ENCODE measurements at regions not wholly inside any gene's neighbourhood (a gene's known extent, or its start where the extent isn't known, plus 50 kb on each side); places are given as distances from the start of the nearest gene placed in this dataset.

- Histone ChIP-seq H3K9me3 (ENCODE audit: control insufficient read depth, insufficient read depth, low read length) (no peaks in the 10 kb centered on the region), H3K4me3 (ENCODE audit: low read depth, low read length) (no peak overlapping the region), H3K27me3 (ENCODE audit: control insufficient read depth, insufficient read depth, low read length) (no peaks in the 10 kb centered on the region)
These were observed 415.7 kb upstream of the DAB1 start for GRCh38 chr1:57839526-57839925.

GRCh38 chr1:57839067-57839466 lies 415.2 kb upstream of the DAB1 start:
- no peaks in the 10 kb centered on the region for H3K9me3 ChIP-seq (ENCODE audit: control insufficient read depth, insufficient read depth, low read length)
- H3K4me3 ChIP-seq (ENCODE audit: low read depth, low read length) = no peak overlapping the region
- H3K9ac ChIP-seq (ENCODE audit: low read depth, low read length) = no peak overlapping the region
- no peaks in the 10 kb centered on the region for H3K36me3 ChIP-seq (ENCODE audit: control insufficient read depth, insufficient read depth, low read length)
- H3K4me1 ChIP-seq (ENCODE audit: control insufficient read depth, insufficient read depth, low read length) = no peaks in the 10 kb centered on the region
- H3K27me3 ChIP-seq (ENCODE audit: control insufficient read depth, insufficient read depth, low read length) = no peaks in the 10 kb centered on the region

More at GRCh38 chr1:57839526-57839925, 415.7 kb upstream of the DAB1 start:
- Histone ChIP-seq H3K36me3 (ENCODE audit: control insufficient read depth, insufficient read depth, low read length) (no peaks in the 10 kb centered on the region), H3K9ac (ENCODE audit: low read depth, low read length) (no peak overlapping the region), H3K4me1 (ENCODE audit: control insufficient read depth, insufficient read depth, low read length) (no peaks in the 10 kb centered on the region)

- H3K4me3 ChIP-seq (ENCODE audit: low read depth, low read length) = no peak overlapping the region
- no peaks in the 10 kb centered on the region for H3K36me3 ChIP-seq (ENCODE audit: control insufficient read depth, insufficient read depth, low read length)
- peaks cover 9% of the 10 kb centered on the region for H3K4me1 ChIP-seq (ENCODE audit: control insufficient read depth, insufficient read depth, low read length)
- H3K9me3 ChIP-seq (ENCODE audit: control insufficient read depth, insufficient read depth, low read length) = no peaks in the 10 kb centered on the region
- no peak overlapping the region for H3K9ac ChIP-seq (ENCODE audit: low read depth, low read length)
- H3K27me3 ChIP-seq (ENCODE audit: control insufficient read depth, insufficient read depth, low read length) = no peaks in the 10 kb centered on the region
These were observed 411.8 kb upstream of the DAB1 start for GRCh38 chr1:57835620-57836019.

- no peak overlapping the region for H3K9ac ChIP-seq (ENCODE audit: low read depth, low read length)
- H3K27me3 ChIP-seq (ENCODE audit: control insufficient read depth, insufficient read depth, low read length) = no peaks in the 10 kb centered on the region
- no peaks in the 10 kb centered on the region for H3K36me3 ChIP-seq (ENCODE audit: control insufficient read depth, insufficient read depth, low read length)
- H3K4me3 ChIP-seq (ENCODE audit: low read depth, low read length) = no peak overlapping the region
- H3K4me1 ChIP-seq (ENCODE audit: control insufficient read depth, insufficient read depth, low read length) = peaks cover 9% of the 10 kb centered on the region
- no peaks in the 10 kb centered on the region for H3K9me3 ChIP-seq (ENCODE audit: control insufficient read depth, insufficient read depth, low read length)
These were observed 409.4 kb upstream of the DAB1 start for GRCh38 chr1:57833296-57833695.

GRCh38 chr1:57832612-57833011 lies 408.8 kb upstream of the DAB1 start:
- Histone ChIP-seq H3K4me3 (ENCODE audit: low read depth, low read length) (no peak overlapping the region), H3K27me3 (ENCODE audit: control insufficient read depth, insufficient read depth, low read length) (no peaks in the 10 kb centered on the region), H3K9me3 (ENCODE audit: control insufficient read depth, insufficient read depth, low read length) (no peaks in the 10 kb centered on the region), H3K4me1 (ENCODE audit: control insufficient read depth, insufficient read depth, low read length) (peaks cover 9% of the 10 kb centered on the region), H3K9ac (ENCODE audit: low read depth, low read length) (no peak overlapping the region), H3K36me3 (ENCODE audit: control insufficient read depth, insufficient read depth, low read length) (no peaks in the 10 kb centered on the region)

- no peak overlapping the region for H3K4me3 ChIP-seq (ENCODE audit: low read depth, low read length)
- H3K9ac ChIP-seq (ENCODE audit: low read depth, low read length) = no peak overlapping the region
- H3K27me3 ChIP-seq (ENCODE audit: control insufficient read depth, insufficient read depth, low read length) = no peaks in the 10 kb centered on the region
- peaks cover 9% of the 10 kb centered on the region for H3K4me1 ChIP-seq (ENCODE audit: control insufficient read depth, insufficient read depth, low read length)
- no peaks in the 10 kb centered on the region for H3K36me3 ChIP-seq (ENCODE audit: control insufficient read depth, insufficient read depth, low read length)
- no peaks in the 10 kb centered on the region for H3K9me3 ChIP-seq (ENCODE audit: control insufficient read depth, insufficient read depth, low read length)
These were observed 407.8 kb upstream of the DAB1 start for GRCh38 chr1:57831624-57832023.

- no peaks in the 10 kb centered on the region for H3K9me3 ChIP-seq (ENCODE audit: control insufficient read depth, insufficient read depth, low read length)
- no peak overlapping the region for H3K4me3 ChIP-seq (ENCODE audit: low read depth, low read length)
- H3K27me3 ChIP-seq (ENCODE audit: control insufficient read depth, insufficient read depth, low read length) = no peaks in the 10 kb centered on the region
- H3K36me3 ChIP-seq (ENCODE audit: control insufficient read depth, insufficient read depth, low read length) = no peaks in the 10 kb centered on the region
- no peaks in the 10 kb centered on the region for H3K4me1 ChIP-seq (ENCODE audit: control insufficient read depth, insufficient read depth, low read length)
- H3K9ac ChIP-seq (ENCODE audit: low read depth, low read length) = no peak overlapping the region
These were observed 402.7 kb upstream of the DAB1 start for GRCh38 chr1:57826535-57826934.

GRCh38 chr1:57824535-57824934 lies 400.7 kb upstream of the DAB1 start:
- no peak overlapping the region for H3K4me3 ChIP-seq (ENCODE audit: low read depth, low read length)
- H3K9ac ChIP-seq (ENCODE audit: low read depth, low read length) = no peak overlapping the region
- H3K27me3 ChIP-seq (ENCODE audit: control insufficient read depth, insufficient read depth, low read length) = no peaks in the 10 kb centered on the region
- H3K4me1 ChIP-seq (ENCODE audit: control insufficient read depth, insufficient read depth, low read length) = no peaks in the 10 kb centered on the region
- H3K36me3 ChIP-seq (ENCODE audit: control insufficient read depth, insufficient read depth, low read length) = no peaks in the 10 kb centered on the region
- H3K9me3 ChIP-seq (ENCODE audit: control insufficient read depth, insufficient read depth, low read length) = no peaks in the 10 kb centered on the region

- Histone ChIP-seq H3K36me3 (ENCODE audit: control insufficient read depth, insufficient read depth, low read length) (no peaks in the 10 kb centered on the region), H3K9ac (ENCODE audit: low read depth, low read length) (no peak overlapping the region), H3K4me1 (ENCODE audit: control insufficient read depth, insufficient read depth, low read length) (no peaks in the 10 kb centered on the region), H3K9me3 (ENCODE audit: control insufficient read depth, insufficient read depth, low read length) (no peaks in the 10 kb centered on the region), H3K4me3 (ENCODE audit: low read depth, low read length) (no peak overlapping the region), H3K27me3 (ENCODE audit: control insufficient read depth, insufficient read depth, low read length) (no peaks in the 10 kb centered on the region)
These were observed 396.7 kb upstream of the DAB1 start for GRCh38 chr1:57820356-57821095.

- H3K27me3 ChIP-seq (ENCODE audit: control insufficient read depth, insufficient read depth, low read length) = no peaks in the 10 kb centered on the region
- no peaks in the 10 kb centered on the region for H3K9me3 ChIP-seq (ENCODE audit: control insufficient read depth, insufficient read depth, low read length)
- no peak overlapping the region for H3K9ac ChIP-seq (ENCODE audit: low read depth, low read length)
- no peaks in the 10 kb centered on the region for H3K4me1 ChIP-seq (ENCODE audit: control insufficient read depth, insufficient read depth, low read length)
- no peak overlapping the region for H3K4me3 ChIP-seq (ENCODE audit: low read depth, low read length)
- H3K36me3 ChIP-seq (ENCODE audit: control insufficient read depth, insufficient read depth, low read length) = no peaks in the 10 kb centered on the region
These were observed 396.0 kb upstream of the DAB1 start for GRCh38 chr1:57819893-57820292.

GRCh38 chr1:57803586-57803985 lies 379.7 kb upstream of the DAB1 start:
- Histone ChIP-seq H3K4me1 (ENCODE audit: control insufficient read depth, insufficient read depth, low read length) (no peaks in the 10 kb centered on the region), H3K4me3 (ENCODE audit: low read depth, low read length) (no peak overlapping the region), H3K36me3 (ENCODE audit: control insufficient read depth, insufficient read depth, low read length) (no peaks in the 10 kb centered on the region), H3K9me3 (ENCODE audit: control insufficient read depth, insufficient read depth, low read length) (no peaks in the 10 kb centered on the region), H3K9ac (ENCODE audit: low read depth, low read length) (no peak overlapping the region), H3K27me3 (ENCODE audit: control insufficient read depth, insufficient read depth, low read length) (no peaks in the 10 kb centered on the region)

- H3K9me3 ChIP-seq (ENCODE audit: control insufficient read depth, insufficient read depth, low read length) = no peaks in the 10 kb centered on the region
- no peaks in the 10 kb centered on the region for H3K27me3 ChIP-seq (ENCODE audit: control insufficient read depth, insufficient read depth, low read length)
- H3K36me3 ChIP-seq (ENCODE audit: control insufficient read depth, insufficient read depth, low read length) = no peaks in the 10 kb centered on the region
- H3K4me3 ChIP-seq (ENCODE audit: low read depth, low read length) = no peak overlapping the region
- no peak overlapping the region for H3K9ac ChIP-seq (ENCODE audit: low read depth, low read length)
- H3K4me1 ChIP-seq (ENCODE audit: control insufficient read depth, insufficient read depth, low read length) = peaks cover 8% of the 10 kb centered on the region
These were observed 376.5 kb upstream of the DAB1 start for GRCh38 chr1:57800376-57800775.
